Activated naive CD4-positive, alpha-beta T cell treated with anti-CD3 and anti-CD28 coated beads, Interleukin-2, amount 50 U/mL, for 24 hours (primary cell): ENCODE measurements at regions not wholly inside any gene's neighbourhood (a gene's known extent, or its start where the extent isn't known, plus 50 kb on each side); places are given as distances from the start of the nearest gene placed in this dataset.

Experiments
- H3K27ac Mint-ChIP-seq: one replicate; pipeline ENCODE4 v1.8.0; 2021; ENCODE audit warnings: mild to moderate bottlenecking, mixed read lengths
- H3K27me3 Mint-ChIP-seq: one replicate; pipeline ENCODE4 v1.8.0; 2021; ENCODE audit warnings: mixed read lengths
- H3K36me3 Mint-ChIP-seq: one replicate; pipeline ENCODE4 v1.8.0; 2021; ENCODE audit warnings: mixed read lengths
- H3K4me1 Mint-ChIP-seq: one replicate; pipeline ENCODE4 v1.8.0; 2021; ENCODE audit warnings: mixed read lengths
- H3K4me3 Mint-ChIP-seq: one replicate; pipeline ENCODE4 v1.8.0; 2021; ENCODE audit warnings: mild to moderate bottlenecking, mixed read lengths
- H3K9me3 Mint-ChIP-seq: one replicate; pipeline ENCODE4 v1.8.0; 2021; ENCODE audit warnings: mixed read lengths

- Mint-ChIP-seq H3K4me1 (no peaks in the 10 kb centered on the region), H3K9me3 (no peaks in the 10 kb centered on the region), H3K4me3 (no peak overlapping the region), H3K27me3 (no peaks in the 10 kb centered on the region), H3K36me3 (no peaks in the 10 kb centered on the region), H3K27ac (no peak overlapping the region)
Observed at GRCh38 chr1:83761167-83762038, 237.5 kb downstream of the TTLL7 start.

- Mint-ChIP-seq H3K27me3 (no peaks in the 10 kb centered on the region), H3K36me3 (no peaks in the 10 kb centered on the region), H3K4me1 (no peaks in the 10 kb centered on the region), H3K27ac (no peak overlapping the region), H3K4me3 (no peak overlapping the region), H3K9me3 (no peaks in the 10 kb centered on the region)
Observed at GRCh38 chr1:83760226-83761021, 238.5 kb downstream of the TTLL7 start.

GRCh38 chr1:83756984-83757717 lies 241.8 kb downstream of the TTLL7 start:
- no peaks in the 10 kb centered on the region for H3K27me3 Mint-ChIP-seq
- H3K27ac Mint-ChIP-seq = no peak overlapping the region
- H3K9me3 Mint-ChIP-seq = no peaks in the 10 kb centered on the region
- no peak overlapping the region for H3K4me3 Mint-ChIP-seq
- no peaks in the 10 kb centered on the region for H3K4me1 Mint-ChIP-seq
- H3K36me3 Mint-ChIP-seq = no peaks in the 10 kb centered on the region

GRCh38 chr1:83751602-83752001 lies 247.3 kb downstream of the TTLL7 start:
- no peaks in the 10 kb centered on the region for H3K4me1 Mint-ChIP-seq
- no peaks in the 10 kb centered on the region for H3K9me3 Mint-ChIP-seq
- H3K27me3 Mint-ChIP-seq = no peaks in the 10 kb centered on the region
- no peaks in the 10 kb centered on the region for H3K36me3 Mint-ChIP-seq
- H3K4me3 Mint-ChIP-seq = no peak overlapping the region
- no peak overlapping the region for H3K27ac Mint-ChIP-seq

- Mint-ChIP-seq H3K9me3 (no peaks in the 10 kb centered on the region), H3K27ac (no peak overlapping the region), H3K27me3 (no peaks in the 10 kb centered on the region), H3K4me1 (no peaks in the 10 kb centered on the region), H3K36me3 (no peaks in the 10 kb centered on the region), H3K4me3 (no peak overlapping the region)
Observed at GRCh38 chr1:83750201-83750600, 248.7 kb downstream of the TTLL7 start.

GRCh38 chr1:83747853-83748482 lies 251.0 kb downstream of the TTLL7 start:
- no peaks in the 10 kb centered on the region for H3K36me3 Mint-ChIP-seq
- no peaks in the 10 kb centered on the region for H3K4me1 Mint-ChIP-seq
- H3K4me3 Mint-ChIP-seq = no peak overlapping the region
- peak overlapping the region; percentile 5 for H3K27ac Mint-ChIP-seq
- no peaks in the 10 kb centered on the region for H3K9me3 Mint-ChIP-seq
- no peaks in the 10 kb centered on the region for H3K27me3 Mint-ChIP-seq

- H3K4me1 Mint-ChIP-seq = no peaks in the 10 kb centered on the region
- H3K9me3 Mint-ChIP-seq = no peaks in the 10 kb centered on the region
- H3K27me3 Mint-ChIP-seq = no peaks in the 10 kb centered on the region
- H3K36me3 Mint-ChIP-seq = no peaks in the 10 kb centered on the region
- H3K27ac Mint-ChIP-seq = no peak overlapping the region
- H3K4me3 Mint-ChIP-seq = no peak overlapping the region
Observed at GRCh38 chr1:83746234-83746633, 252.7 kb downstream of the TTLL7 start.

- no peak overlapping the region for H3K27ac Mint-ChIP-seq
- no peak overlapping the region for H3K4me3 Mint-ChIP-seq
- H3K9me3 Mint-ChIP-seq = no peaks in the 10 kb centered on the region
- peaks cover 3% of the 10 kb centered on the region for H3K4me1 Mint-ChIP-seq
- H3K27me3 Mint-ChIP-seq = no peaks in the 10 kb centered on the region
- no peaks in the 10 kb centered on the region for H3K36me3 Mint-ChIP-seq
Observed at GRCh38 chr1:83742446-83742845, 256.5 kb downstream of the TTLL7 start.

GRCh38 chr1:83741770-83742169 lies 257.2 kb downstream of the TTLL7 start:
- no peaks in the 10 kb centered on the region for H3K9me3 Mint-ChIP-seq
- H3K27ac Mint-ChIP-seq = no peak overlapping the region
- H3K4me1 Mint-ChIP-seq = peaks cover 3% of the 10 kb centered on the region
- H3K36me3 Mint-ChIP-seq = no peaks in the 10 kb centered on the region
- H3K4me3 Mint-ChIP-seq = no peak overlapping the region
- no peaks in the 10 kb centered on the region for H3K27me3 Mint-ChIP-seq

GRCh38 chr1:83741348-83741747 lies 257.6 kb downstream of the TTLL7 start:
- H3K4me1 Mint-ChIP-seq = peaks cover 3% of the 10 kb centered on the region
- no peaks in the 10 kb centered on the region for H3K36me3 Mint-ChIP-seq
- no peak overlapping the region for H3K4me3 Mint-ChIP-seq
- no peaks in the 10 kb centered on the region for H3K27me3 Mint-ChIP-seq
- H3K27ac Mint-ChIP-seq = no peak overlapping the region
- H3K9me3 Mint-ChIP-seq = no peaks in the 10 kb centered on the region

- no peaks in the 10 kb centered on the region for H3K27me3 Mint-ChIP-seq
- H3K36me3 Mint-ChIP-seq = peaks cover 2% of the 10 kb centered on the region
- H3K4me1 Mint-ChIP-seq = peaks cover 3% of the 10 kb centered on the region
- H3K9me3 Mint-ChIP-seq = no peaks in the 10 kb centered on the region
- H3K4me3 Mint-ChIP-seq = no peak overlapping the region
- no peak overlapping the region for H3K27ac Mint-ChIP-seq
Observed at GRCh38 chr1:83735526-83735925, 263.4 kb downstream of the TTLL7 start.

GRCh38 chr1:83734420-83734819 lies 264.5 kb downstream of the TTLL7 start:
- no peak overlapping the region for H3K27ac Mint-ChIP-seq
- H3K9me3 Mint-ChIP-seq = no peaks in the 10 kb centered on the region
- H3K4me3 Mint-ChIP-seq = no peak overlapping the region
- H3K27me3 Mint-ChIP-seq = no peaks in the 10 kb centered on the region
- H3K36me3 Mint-ChIP-seq = peaks cover 2% of the 10 kb centered on the region
- peaks cover 3% of the 10 kb centered on the region for H3K4me1 Mint-ChIP-seq

GRCh38 chr1:83725735-83726360 lies 273.1 kb downstream of the TTLL7 start:
- Mint-ChIP-seq H3K27ac (peak overlapping the region; percentile 6), H3K36me3 (peaks cover 1% of the 10 kb centered on the region), H3K9me3 (no peaks in the 10 kb centered on the region), H3K4me1 (no peaks in the 10 kb centered on the region), H3K27me3 (no peaks in the 10 kb centered on the region), H3K4me3 (no peak overlapping the region)

GRCh38 chr1:83718338-83718737 lies 280.6 kb downstream of the TTLL7 start:
- Mint-ChIP-seq H3K27me3 (no peaks in the 10 kb centered on the region), H3K36me3 (no peaks in the 10 kb centered on the region), H3K4me3 (no peak overlapping the region), H3K4me1 (no peaks in the 10 kb centered on the region), H3K27ac (no peak overlapping the region), H3K9me3 (no peaks in the 10 kb centered on the region)

- no peaks in the 10 kb centered on the region for H3K9me3 Mint-ChIP-seq
- no peaks in the 10 kb centered on the region for H3K4me1 Mint-ChIP-seq
- H3K27me3 Mint-ChIP-seq = no peaks in the 10 kb centered on the region
Observed at GRCh38 chr1:83717785-83718184, 281.1 kb downstream of the TTLL7 start.

More at GRCh38 chr1:83717785-83718184, 281.1 kb downstream of the TTLL7 start:
- H3K36me3 Mint-ChIP-seq = peaks cover 4% of the 10 kb centered on the region
- no peak overlapping the region for H3K27ac Mint-ChIP-seq
- H3K4me3 Mint-ChIP-seq = no peak overlapping the region
